ENCODE measurements at regions not wholly inside any gene's neighbourhood (a gene's known extent, or its start where the extent isn't known, plus 50 kb on each side); places are given as distances from the start of the nearest gene placed in this dataset.

DNA sequence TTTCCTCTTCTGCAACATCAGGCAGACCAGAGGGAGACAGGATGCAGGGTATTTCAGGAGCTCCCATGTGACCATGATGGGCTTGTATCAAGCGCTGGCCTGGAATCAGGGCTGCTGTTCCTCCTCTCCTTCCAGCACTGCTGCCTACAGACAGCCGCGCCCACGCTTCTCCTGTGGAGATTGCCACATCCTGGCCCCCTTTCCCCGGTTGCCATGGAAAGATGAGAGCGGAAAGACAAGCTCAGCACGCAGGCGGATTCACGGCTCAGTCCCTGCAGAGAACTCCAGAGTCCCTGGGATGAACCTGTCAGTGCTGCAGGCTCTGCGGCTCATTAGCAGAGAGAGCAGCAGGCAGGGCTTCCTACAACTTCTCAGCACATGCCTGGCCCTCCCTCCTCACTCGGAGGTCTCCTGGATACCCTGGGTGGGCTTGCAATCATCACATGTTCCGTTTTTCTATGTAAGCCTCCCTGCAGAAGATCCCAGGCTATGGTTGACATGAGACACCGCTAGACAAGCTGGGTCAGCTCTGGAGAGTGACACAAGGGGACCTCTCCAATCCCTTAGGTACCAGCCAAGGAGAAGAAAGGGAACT is 497.8 kb upstream of the MYT1L start:
- intact Hi-C loops (cut with DNase I) = no loop called here
- peak; percentile 74 for DNase-seq (ENCODE audit: low spot score)

DNA sequence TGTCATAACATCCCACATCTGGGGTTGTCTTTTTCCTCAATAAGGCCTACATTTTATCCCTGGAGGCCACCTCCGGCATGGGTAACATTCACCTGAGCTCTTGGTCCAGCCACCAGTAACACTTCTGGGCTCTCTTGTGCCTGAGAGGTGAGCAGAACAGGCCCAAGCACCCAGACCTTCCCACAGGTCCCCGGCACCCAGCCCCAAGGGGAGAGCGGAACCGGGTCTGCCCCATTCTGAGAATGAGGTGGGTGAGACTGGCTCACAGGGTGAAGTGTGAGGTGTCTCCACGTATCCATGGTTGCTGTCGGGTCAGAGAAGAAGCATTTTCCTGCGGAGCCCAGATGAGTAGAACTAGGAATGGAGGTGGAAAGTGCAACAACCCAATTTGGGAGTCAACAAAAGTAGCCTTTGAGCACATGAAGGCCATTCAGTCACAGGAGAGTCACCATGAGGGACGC is 496.7 kb upstream of the MYT1L start:
- peak; percentile 69 for DNase-seq (ENCODE audit: low spot score)
- intact Hi-C loops (cut with DNase I) = no loop called here

DNA sequence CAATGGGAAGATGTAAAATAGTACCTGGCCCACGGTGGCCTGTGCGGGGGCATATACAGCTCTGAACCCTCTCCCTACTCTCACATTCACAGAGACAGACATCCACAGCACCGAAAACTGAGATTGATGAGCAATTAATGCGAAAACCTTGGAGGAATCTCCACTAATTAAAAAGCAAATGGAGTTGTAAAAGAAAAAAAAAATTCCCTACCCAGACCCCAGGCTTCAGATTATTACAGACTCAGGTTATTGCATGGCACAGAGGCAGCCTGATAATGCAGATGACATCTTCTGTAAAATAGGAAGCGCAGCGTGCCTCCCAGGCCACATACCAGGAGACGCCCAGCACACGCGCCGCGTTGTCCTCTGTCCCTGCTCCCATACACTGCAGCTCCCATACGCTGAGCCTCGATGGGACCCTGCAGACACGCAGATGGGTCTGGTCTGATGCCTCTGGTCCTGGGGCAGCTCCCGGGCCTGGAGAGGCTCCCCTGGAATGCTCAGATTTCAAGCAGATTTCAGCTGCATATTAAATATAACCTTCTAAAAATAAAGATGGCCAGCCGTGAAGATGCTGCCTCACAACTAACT is 496.1 kb upstream of the MYT1L start:
- no peak for DNase-seq (ENCODE audit: low spot score)
- intact Hi-C loops (cut with DNase I) = no loop called here

DNA sequence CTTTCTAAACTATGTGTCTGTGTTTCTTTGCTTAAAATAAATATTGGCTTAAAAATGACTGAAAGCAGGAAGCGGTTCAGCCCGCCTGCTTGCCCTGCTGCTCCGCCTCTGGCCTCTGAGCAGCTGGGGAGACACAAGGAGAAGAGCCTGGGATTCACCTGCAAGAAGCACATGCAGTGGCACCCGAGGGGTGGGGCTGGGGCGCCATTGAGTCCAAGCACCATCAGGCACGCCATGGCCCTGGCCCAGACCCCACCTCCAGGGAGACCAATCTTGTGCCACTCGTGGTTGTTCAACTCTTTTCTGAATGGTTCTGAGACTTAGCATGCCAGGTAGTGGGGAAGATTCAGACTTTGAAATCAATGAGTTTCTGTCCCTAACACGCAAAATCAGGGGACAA is 495.5 kb upstream of the MYT1L start:
- intact Hi-C loops (cut with DNase I) = no loop called here

DNA sequence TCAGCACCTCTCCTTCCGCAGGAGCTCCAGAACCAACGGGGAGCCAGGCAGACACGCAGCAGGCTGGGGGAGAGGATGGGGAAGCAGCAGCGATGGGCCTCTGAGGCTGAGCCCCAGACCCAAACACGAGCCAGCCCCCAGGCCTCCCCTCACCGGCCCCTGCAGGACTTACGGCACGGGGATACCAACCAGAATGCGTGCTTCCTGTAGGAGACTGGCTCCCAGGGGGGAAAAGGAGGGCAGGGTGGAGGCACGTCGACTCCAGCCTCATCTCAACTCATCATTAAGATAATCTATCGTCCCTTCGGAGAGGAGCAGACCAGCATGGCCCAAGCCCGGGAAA is 495.1 kb upstream of the MYT1L start:
- intact Hi-C loops (cut with DNase I) = no loop called here
- peak; percentile 41 for DNase-seq (ENCODE audit: low spot score)

More for the DNA sequence above, 495.5 kb upstream of the MYT1L start:
- DNase-seq (ENCODE audit: low spot score) = peak; percentile 65

DNA sequence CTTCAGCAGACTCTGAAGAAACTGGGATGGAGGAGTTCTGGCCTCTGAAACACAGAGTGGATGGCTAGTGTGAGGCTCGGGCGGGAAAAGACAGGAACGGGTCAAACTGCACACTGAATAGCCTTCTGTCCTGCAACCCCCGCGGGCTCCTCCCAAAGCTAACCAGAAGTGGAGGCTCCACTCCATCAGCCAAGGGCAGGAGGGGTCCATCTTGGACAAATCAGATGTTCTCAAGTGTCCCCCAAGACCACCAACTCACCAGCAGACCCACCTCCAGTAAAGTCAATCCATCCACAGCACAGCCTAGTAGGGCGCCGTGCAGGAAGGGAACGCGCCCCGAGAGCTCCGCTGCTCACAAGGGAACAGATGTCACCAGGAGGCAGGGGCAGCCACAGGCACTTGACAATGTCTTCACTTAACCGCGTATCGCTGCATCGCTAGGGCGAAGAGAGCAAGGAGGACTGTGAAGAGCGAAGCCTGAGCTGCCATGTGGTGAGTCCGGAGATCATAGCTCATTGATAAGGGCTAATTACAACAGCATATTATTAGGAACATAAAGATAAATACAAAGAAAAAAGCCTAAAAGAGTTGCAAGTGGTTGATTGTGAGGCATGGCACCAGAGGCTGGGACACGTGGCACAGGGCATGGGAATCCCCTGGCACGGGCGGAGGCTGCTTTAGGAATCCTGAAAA is 494.6 kb upstream of the MYT1L start:
- intact Hi-C loops (cut with DNase I) = no loop called here
- peak; percentile 57 for DNase-seq (ENCODE audit: low spot score)

DNA sequence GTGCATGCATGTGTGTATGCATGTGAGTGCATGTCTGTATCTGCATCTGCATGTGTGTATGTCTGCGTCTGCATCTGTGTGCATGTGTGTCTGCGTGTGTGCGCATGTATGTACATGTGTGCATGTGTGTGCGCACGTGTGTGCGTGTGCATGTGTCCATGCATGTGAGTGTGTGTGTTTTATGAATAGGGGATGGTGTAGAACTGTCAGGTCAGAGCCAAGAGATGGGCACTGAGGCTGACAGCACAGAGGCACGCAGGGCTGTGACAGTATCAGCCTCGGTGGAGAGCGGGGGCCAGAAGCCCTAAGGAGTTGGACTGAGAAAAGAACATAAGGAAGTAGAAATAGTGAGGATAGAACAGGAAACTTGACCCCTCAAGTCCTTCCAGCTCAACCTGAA is 494.0 kb upstream of the MYT1L start:
- DNase-seq (ENCODE audit: low spot score) = peak; percentile 64
- intact Hi-C loops (cut with DNase I) = no loop called here

DNA sequence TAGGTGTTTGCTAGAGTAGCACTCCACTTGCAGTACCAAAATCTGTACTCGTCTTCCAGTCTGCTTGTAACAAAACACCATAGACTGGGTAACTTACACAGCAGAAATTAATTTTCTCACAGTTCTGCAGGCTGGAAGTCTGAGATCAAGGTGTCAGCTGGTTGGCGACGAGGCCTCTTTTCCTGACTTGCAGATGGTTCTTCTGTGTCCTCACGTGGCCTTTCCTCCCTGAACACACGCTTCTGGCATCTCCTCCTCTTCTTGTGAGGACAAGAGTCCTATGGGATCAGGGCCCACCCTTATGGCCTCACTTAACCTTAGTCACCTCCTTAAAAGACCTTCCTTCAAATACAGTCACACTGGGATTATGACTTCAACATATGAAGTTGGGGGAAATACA is 493.5 kb upstream of the MYT1L start:
- no peak for DNase-seq (ENCODE audit: low spot score)
- intact Hi-C loops (cut with DNase I) = no loop called here

DNA sequence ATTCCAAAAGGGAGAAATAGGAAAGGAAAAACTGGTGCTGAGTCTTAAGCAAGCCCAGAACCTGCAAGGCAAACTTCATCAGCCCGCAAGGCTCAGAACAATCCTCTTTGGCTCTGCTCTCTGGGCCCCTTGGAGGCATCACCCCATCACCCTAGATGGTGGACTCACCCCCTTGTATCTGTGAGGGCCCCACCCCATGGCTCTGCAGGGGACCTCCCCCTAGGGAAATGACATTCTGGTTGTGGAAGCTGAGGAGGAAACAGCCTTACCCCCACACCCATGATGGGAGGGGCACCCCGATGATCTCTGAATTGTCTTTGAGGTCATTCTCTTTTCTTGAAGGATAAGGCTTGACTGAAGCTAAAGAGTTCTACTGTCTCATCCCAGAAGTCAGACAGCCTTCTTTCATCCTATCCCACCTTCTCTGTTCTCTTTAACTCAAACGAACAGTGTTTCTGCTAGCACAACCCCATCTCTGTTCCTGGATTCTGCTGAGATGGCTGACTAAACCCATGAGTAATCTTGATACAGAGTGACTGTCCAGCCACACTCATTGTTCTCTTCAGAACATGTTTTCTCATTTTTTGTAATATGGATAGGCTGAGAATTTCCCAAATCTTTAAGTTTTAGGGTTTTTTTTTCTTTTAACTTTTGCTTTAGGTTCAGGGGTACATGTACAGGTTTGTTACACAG is 492.1 kb upstream of the MYT1L start:
- DNase-seq (ENCODE audit: low spot score) = peak; percentile 53
- intact Hi-C loops (cut with DNase I) = no loop called here

DNA sequence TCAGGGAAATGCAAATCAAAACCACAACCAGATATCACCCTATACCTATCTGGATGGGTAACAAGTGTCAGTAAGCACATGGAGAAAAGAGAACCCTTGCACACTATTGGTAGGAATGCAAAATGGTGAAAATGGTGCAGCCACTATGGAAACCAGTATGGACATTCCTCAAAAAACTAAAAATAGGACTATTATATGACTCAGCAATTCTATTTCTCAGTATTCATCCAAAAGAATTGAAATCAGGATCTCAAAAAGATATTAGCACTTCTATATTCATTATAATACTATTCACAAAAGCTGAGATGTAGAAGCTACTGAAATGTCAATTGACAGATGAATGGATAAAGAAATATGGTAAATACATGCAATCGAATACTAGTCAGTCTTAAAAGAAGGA is 491.1 kb upstream of the MYT1L start:
- DNase-seq (ENCODE audit: low spot score) = no peak
- intact Hi-C loops (cut with DNase I) = no loop called here

DNA sequence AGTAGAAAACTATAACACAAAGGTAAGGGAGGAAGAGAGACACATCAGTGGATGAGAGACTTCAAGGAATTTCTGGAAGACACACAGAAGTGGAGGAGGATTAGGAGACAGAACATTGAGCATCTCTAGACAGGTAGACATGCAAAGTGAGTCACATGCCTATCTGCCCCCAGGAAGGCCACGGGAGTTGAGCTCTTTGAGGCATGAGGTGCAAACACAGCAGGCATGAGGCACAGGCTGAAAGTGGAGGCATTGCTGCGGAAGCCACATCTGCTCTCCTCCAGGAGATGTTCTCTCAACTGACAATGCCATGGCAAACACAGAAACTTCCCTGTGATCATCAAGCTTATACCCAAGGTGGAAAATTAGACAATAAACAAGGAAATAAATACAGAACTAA is 481.6 kb upstream of the MYT1L start:
- no peak for DNase-seq (ENCODE audit: low spot score)
- intact Hi-C loops (cut with DNase I) = no loop called here

DNA sequence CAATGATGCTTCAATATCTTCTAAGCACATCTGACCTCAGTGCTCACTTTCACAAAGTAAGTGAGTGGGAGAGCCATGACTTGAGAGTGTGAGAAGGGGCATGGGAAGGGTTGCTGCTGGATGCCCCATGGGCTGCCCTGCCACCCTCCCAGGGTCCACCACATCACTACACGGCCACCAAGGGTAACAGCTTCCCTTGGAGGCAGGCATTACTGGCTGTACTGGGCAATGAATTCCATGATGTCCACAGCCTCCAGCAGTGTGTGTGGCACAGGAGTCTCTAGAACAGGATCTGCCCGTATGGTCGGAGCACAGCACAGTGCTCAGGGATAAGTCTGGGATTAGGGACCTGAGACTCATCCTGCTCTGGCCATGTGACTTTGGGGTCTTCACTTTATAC is 481.0 kb upstream of the MYT1L start:
- no peak for DNase-seq (ENCODE audit: low spot score)
- intact Hi-C loops (cut with DNase I) = no loop called here

DNA sequence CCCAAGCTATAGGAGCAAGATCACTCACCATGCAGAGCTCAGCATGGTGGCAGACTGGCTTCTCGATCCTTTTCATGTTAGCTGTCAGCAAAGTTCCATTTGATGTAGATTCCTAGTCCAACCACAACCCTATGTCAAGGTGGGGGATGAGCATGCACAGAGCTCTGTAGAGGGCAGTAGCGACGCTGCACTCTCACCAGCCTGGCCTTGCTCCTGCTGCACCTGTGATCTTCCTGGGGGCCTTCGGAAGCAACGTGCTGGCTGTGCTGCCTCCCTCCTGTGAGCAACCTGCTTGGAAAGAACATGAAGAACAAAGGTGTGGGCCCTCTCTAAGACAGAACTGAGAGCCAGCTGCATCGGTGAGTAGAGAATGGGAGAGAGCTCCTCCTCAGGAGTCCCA is 479.4 kb upstream of the MYT1L start:
- no peak for DNase-seq (ENCODE audit: low spot score)
- intact Hi-C loops (cut with DNase I) = no loop called here

DNA sequence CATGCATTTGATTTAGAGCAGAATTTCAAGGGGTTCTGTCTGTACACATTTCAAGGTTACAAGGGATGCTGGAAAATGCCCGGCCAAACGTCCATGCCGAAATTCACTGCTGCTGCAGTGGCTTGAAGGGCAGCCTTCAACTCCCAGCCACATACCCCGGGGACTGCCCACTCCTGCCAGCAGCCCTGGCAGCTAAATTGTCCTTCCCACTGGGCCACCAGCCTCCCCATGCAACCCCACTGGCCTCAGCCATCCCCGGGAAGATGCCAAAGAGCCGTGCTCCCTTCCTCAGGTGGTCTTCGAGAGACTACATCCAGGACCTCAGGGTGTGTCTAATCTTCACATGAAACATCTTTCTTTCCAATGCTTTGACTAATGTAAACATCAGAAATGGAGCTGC is 478.7 kb upstream of the MYT1L start:
- DNase-seq (ENCODE audit: low spot score) = no peak
- intact Hi-C loops (cut with DNase I) = no loop called here

DNA sequence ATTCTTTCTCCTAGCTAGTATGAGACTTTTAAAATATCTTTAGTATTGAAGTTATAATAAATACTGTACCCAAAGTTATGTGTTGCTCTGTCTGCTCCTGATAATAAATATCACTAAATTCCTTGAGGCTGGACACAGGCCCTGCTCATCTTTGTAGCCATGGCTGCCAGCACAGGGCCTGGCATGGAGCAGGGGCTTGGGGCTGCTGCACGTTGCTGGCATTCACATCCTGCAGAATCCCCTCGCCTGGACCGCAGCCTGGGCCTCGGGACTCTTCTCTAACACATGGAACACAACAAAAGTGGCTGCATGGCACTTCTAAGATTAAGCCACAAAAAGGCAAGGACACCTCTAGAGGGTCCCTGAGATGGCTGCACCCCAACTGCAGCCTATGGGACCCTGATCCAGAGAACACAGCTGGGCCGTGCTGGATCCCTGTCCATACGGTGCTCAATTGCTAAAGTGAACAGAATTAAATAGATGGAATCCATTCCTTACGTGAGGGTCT is 477.5 kb upstream of the MYT1L start:
- no peak for DNase-seq (ENCODE audit: low spot score)
- intact Hi-C loops (cut with DNase I) = no loop called here

DNA sequence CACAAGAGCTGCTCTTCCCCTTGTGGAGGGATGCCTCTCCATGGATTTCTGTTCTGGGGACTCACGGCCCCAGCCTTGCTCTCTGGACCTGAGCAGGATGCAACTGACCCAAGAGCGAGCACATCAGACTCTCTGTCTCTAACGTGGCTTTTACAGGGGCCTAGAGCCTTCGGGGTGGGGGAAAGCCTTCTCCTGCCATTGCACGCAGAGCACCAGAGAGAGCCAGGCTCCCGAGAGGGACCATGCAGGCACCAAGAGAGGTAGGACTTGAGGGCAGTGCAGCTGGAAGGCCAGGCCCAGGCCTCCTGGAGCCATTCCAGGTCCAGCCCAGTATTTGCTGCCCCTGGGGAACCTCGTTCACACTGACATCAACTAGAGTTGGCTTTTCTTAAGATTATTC is 475.6 kb upstream of the MYT1L start:
- intact Hi-C loops (cut with DNase I) = no loop called here
- DNase-seq (ENCODE audit: low spot score) = no peak

DNA sequence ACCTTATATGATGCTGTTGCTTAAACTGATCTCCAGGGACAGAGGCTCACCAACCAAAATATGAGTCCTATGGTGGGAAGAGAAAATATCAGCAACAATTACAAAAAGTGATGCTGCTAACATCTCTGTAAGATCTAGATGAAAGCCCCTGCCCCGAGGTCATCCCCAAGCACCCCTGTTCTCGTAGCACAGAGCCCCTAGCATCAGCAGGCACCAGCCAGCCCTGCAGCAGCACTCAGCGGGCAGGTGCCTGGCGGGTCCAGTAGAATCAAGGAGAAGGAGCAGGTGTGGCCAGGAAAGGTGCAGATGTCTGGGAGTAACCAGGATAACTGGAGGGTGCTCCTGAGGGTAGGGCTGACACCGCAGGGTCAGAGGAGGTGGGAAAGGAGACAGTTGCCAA is 474.2 kb upstream of the MYT1L start:
- intact Hi-C loops (cut with DNase I) = no loop called here
- DNase-seq (ENCODE audit: low spot score) = no peak

DNA sequence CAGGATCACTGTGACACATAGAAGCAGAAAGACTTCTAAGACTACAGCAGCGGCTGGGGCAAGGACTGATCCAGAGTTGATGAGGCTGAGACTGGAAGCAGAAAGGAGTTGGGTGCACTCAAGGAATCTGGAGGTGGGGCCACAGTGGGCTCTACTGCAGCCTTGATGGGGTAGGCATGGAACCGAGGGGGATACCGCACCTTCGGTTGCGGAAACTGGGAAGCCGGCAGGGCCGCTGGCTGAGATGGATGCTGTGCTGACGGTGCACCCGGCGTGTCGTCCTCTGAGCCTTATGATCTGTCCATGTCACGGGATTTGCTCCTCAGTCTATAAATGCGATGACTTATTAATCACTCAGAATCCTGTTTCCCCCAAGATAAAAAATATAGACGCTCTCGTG is 473.5 kb upstream of the MYT1L start:
- intact Hi-C loops (cut with DNase I) = no loop called here
- DNase-seq (ENCODE audit: low spot score) = no peak

DNA sequence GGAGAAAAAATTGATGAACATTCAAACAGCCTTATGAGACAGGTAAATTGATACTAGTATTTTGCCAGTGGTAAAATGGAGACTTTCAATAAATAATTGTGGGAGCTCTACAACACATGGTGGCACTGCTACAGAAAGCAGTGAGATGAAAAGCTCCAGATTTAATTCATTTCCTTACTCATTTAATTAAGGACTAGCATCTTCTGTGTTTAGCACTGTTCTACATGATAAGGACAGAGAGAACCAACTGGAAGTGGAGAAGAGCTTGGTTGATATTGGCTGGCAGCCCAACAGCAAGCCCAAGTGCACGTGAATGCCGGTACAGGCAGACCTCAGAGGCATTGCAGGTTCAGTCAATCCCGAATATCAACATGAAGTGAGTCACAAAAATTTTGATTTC is 470.4 kb upstream of the MYT1L start:
- DNase-seq (ENCODE audit: low spot score) = no peak
- intact Hi-C loops (cut with DNase I) = no loop called here

DNA sequence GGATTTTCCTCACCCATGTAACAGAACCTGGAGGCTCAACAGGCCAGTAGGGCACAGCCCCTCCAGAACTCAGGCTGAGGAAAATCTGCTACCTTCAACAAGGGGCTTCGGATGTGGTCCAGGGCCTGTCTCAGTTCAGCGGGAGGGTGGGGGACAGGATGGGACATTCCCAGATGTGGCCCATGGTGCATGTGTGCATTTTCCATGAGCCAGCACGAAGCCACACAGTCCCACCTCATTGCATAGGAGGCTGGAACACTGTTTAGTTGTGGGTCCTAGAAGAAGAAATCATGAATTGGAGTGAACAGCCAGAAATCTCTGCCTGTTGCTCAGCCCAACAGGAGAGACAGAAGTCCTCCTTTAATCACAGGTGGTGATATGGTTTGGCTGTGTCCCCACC is 469.6 kb upstream of the MYT1L start:
- intact Hi-C loops (cut with DNase I) = no loop called here
- DNase-seq (ENCODE audit: low spot score) = no peak

DNA sequence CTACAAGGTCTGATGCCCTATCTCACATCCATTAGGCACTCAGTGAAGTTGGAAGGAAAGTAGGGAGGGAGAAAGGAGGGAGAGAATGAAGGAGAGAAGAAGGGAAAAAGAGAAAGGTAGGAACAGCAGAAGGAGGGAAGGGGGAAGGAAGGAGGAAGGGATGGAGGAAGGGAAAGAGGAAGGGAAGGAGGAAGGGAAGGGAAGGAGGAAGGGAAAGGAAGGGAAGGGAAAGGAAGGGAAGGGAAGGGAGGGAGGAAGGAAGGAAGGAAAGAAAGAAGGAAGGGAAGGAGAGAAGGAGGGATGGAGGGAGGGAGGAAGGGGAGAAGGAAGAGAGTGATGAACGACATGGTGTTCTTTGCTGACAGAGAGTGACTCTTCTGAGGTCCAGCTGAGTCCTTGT is 468.9 kb upstream of the MYT1L start:
- intact Hi-C loops (cut with DNase I) = no loop called here
- no peak for DNase-seq (ENCODE audit: low spot score)

All from cardiac septum (tissue), 1 donor.